ENCODE measurements at regions not wholly inside any gene's neighbourhood (a gene's known extent, or its start where the extent isn't known, plus 50 kb on each side); places are given as distances from the start of the nearest gene placed in this dataset.
A peak's percentile ranks its signal among the peaks of the same experiment; 100 is the strongest.

DNA sequence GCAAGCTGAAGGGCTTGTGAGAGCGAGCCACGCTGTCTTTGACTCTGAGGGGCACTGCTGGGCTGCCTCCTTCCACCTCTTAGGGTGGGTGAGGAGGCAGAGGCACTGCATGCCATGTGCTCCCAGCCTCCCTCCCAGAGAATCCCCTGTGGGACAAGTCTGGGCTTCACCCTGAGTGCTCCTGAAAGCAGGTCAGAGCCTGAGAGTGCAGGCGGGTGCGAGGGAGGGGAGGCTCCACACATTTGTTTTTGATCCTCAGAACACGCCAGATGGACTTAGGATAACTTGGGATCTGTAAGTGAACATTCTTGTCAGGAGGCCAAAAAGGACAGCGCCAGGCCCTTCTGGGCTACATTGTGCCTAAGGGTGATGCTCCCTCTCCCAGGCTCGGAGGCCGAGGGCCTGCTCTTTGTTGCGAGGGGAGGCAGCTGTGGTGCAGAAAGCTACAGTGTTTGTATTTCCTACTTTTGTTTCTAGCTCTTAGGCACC is 155.4 kb downstream of the TMX1 start:
- no peaks in the 10 kb centered on the region for H3K27me3 ChIP-seq (ENCODE audit: low read depth)
- no peaks in the 10 kb centered on the region for H3K9me3 ChIP-seq
- peaks cover 25% of the 10 kb centered on the region for H3K4me1 ChIP-seq
- no peak for TF ChIP-seq CTCF (IDR thresholded peaks at IDR 0.05)
- H3K36me3 ChIP-seq = no peaks in the 10 kb centered on the region
- no peak overlapping the region for H3K4me3 ChIP-seq
- peak; percentile 47 for DNase-seq
- peak overlapping the region; percentile 62 for H3K27ac ChIP-seq
- ATAC-seq = peak; percentile 38 to 60
- intact Hi-C loops (cut with DNase I) = no loop called here

- Histone ChIP-seq H3K4me3 (no peak overlapping the region), H3K4me1 (peaks cover 25% of the 10 kb centered on the region), H3K27ac (peak overlapping the region; percentile 62), H3K36me3 (no peaks in the 10 kb centered on the region), H3K27me3 (ENCODE audit: low read depth) (no peaks in the 10 kb centered on the region), H3K9me3 (no peaks in the 10 kb centered on the region)
- no peak for TF ChIP-seq CTCF (IDR thresholded peaks at IDR 0.05)
- DNase-seq = no peak
- ATAC-seq = peak; percentile 32 to 42
- intact Hi-C loops (cut with DNase I) = no loop called here
Observed at GRCh38 chr14:51396222-51396815, 156.3 kb downstream of the TMX1 start.

DNA sequence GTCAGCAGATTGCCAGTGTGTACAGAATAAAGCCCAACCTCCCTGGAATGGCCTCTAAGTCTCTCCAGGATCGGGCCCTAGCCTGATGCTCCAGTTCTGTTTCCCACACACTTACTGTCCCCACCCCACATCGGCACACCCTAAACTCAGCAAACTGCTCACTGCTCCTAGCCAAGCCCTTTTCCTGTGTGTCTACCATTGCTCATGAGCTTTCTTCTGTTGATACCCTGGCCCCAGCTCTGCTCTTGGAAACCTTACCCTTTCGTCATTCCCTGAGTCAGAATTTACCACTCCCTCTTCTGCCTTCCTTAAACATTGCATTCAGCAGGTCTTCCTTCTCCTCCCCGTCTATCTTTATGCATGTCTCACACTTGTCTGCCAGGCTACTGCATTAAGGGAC is 158.9 kb downstream of the TMX1 start:
- Histone ChIP-seq H3K27ac (no peak overlapping the region), H3K27me3 (ENCODE audit: low read depth) (no peaks in the 10 kb centered on the region), H3K9me3 (no peaks in the 10 kb centered on the region), H3K4me3 (no peak overlapping the region), H3K4me1 (peaks cover 25% of the 10 kb centered on the region), H3K36me3 (no peaks in the 10 kb centered on the region)
- ATAC-seq = no peak
- intact Hi-C loops (cut with DNase I) = no loop called here
- DNase-seq = no peak
- no peak for TF ChIP-seq CTCF (IDR thresholded peaks at IDR 0.05)

- H3K4me3 ChIP-seq = no peak overlapping the region
- intact Hi-C loops (cut with DNase I) = no loop called here
- TF ChIP-seq CTCF (IDR thresholded peaks at IDR 0.05) = no peak
- H3K36me3 ChIP-seq = no peaks in the 10 kb centered on the region
- H3K9me3 ChIP-seq = no peaks in the 10 kb centered on the region
- ATAC-seq = peak in 1 of 2 donors; percentile 39
- DNase-seq = no peak
- H3K27me3 ChIP-seq (ENCODE audit: low read depth) = no peaks in the 10 kb centered on the region
- H3K4me1 ChIP-seq = peaks cover 15% of the 10 kb centered on the region
- no peak overlapping the region for H3K27ac ChIP-seq
Observed at GRCh38 chr14:51400139-51400538, 160.1 kb downstream of the TMX1 start.

- ATAC-seq (peak; percentile 33 to 48), DNase-seq (no peak)
- Histone ChIP-seq H3K4me3 (no peak overlapping the region), H3K4me1 (peaks cover 5% of the 10 kb centered on the region), H3K27me3 (ENCODE audit: low read depth) (no peaks in the 10 kb centered on the region), H3K9me3 (no peaks in the 10 kb centered on the region), H3K27ac (no peak overlapping the region), H3K36me3 (no peaks in the 10 kb centered on the region)
- TF ChIP-seq CTCF (IDR thresholded peaks at IDR 0.05) = no peak
- intact Hi-C loops (cut with DNase I) = no loop called here
Observed at GRCh38 chr14:51401272-51401671, 161.2 kb downstream of the TMX1 start.
